ENCODE measurements at regions not wholly inside any gene's neighbourhood (a gene's known extent, or its start where the extent isn't known, plus 50 kb on each side); places are given as distances from the start of the nearest gene placed in this dataset.

GRCh38 chr4:159048166-159048886 lies 54.6 kb upstream of the RAPGEF2 start:
- H3K4me3 ChIP-seq (ENCODE audit: low read depth, low read length) = peak overlapping the region; percentile 53
- DNase-seq (ENCODE audit: low read depth) = peak; percentile 86
- TF ChIP-seq, protein P1, sequence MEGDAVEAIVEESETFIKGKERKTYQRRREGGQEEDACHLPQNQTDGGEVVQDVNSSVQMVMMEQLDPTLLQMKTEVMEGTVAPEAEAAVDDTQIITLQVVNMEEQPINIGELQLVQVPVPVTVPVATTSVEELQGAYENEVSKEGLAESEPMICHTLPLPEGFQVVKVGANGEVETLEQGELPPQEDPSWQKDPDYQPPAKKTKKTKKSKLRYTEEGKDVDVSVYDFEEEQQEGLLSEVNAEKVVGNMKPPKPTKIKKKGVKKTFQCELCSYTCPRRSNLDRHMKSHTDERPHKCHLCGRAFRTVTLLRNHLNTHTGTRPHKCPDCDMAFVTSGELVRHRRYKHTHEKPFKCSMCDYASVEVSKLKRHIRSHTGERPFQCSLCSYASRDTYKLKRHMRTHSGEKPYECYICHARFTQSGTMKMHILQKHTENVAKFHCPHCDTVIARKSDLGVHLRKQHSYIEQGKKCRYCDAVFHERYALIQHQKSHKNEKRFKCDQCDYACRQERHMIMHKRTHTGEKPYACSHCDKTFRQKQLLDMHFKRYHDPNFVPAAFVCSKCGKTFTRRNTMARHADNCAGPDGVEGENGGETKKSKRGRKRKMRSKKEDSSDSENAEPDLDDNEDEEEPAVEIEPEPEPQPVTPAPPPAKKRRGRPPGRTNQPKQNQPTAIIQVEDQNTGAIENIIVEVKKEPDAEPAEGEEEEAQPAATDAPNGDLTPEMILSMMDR (IDR thresholded peaks at IDR 0.05; ENCODE audit: insufficient read depth, low read length) = no peak

DNA sequence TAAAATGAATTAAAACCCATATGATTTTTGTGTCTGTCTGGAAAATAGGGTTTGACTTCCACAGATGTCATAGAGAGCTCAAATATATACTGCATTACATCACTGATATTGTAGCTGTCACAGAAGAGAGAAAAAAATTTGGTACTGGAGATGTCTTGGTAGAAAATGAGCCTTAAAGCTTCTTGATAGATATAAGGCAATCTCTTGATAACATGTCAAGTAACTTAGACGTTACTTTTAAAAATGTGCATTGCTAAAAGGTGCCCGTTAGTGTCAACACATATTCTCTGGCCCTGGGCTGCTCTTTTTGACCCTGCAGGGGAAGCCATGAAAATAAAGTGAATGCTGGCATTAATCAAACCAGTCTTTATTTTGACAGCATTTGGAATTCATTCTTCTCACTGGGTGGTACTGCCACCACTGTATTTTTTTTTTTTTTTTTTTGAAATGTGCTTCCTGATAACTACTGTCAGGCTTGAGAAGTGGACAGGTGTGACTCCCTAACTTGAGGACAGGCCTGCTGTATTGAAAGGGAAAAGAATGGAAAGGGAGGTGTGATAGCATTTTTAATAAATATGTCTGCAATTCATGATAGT lies 53.0 kb upstream of the RAPGEF2 start:
- DNase-seq (ENCODE audit: low read depth) = no peak
- H3K4me3 ChIP-seq (ENCODE audit: low read depth, low read length) = no peak overlapping the region
- TF ChIP-seq, protein P1 (IDR thresholded peaks at IDR 0.05; ENCODE audit: insufficient read depth, low read length) = no peak

DNA sequence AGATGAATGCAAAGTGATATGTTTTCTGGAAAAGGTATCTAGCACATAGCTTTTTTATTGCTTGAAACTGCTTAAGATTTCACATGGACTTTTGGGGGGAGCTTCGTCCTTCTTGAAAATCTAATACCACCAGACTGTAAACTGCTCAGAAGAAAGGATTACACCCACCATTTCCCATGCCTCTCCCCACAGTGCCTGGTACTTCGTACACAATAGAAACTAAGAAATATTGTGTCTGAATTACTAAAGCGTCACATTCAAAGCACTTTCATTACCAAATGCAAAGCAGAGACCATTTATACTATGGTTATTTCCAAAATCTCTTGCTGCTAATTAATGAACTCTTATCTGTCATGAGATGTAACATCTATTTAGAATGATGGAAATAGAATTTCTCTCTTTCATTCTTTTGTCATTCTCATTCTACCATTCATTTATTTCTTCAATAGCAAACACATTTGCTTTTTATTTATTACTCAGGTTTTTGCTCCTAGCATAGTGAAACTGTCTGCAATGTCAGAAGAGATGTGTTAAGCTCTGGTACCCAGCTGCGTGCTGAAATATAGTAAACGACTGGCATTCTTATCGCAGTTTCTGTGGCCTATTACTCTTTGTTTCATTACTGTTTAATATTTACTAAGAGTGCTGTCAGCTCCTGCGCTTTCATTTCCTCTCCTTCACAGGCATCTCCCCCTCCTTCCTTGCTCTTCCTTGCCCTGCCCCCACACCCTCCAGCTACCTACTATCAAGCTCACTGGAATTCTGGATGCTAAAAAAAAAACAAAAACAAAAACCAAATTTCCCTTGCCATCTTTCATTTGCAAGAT lies 51.4 kb upstream of the RAPGEF2 start:
- DNase-seq (ENCODE audit: low read depth) = no peak
- H3K4me3 ChIP-seq (ENCODE audit: low read depth, low read length) = no peak overlapping the region
- TF ChIP-seq, protein P1 (IDR thresholded peaks at IDR 0.05; ENCODE audit: insufficient read depth, low read length) = no peak

DNA sequence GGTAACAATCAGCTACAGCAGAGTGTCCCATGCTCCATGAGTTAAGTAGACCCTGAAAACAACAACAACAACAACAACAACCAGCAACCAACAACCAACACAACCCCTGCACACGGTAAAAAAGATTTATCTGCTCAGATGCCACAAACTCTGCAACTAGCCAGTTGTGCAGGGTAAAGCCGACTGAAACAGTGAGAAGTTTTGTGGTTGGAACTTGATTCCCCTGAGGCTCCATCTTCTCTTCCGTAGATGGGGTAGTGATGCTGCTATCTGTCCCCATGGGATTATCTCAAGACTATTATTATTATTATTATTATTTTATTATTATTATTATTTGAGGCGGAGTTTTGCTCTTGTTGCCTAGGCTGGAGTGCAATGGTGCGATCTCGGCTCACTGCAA lies 50.6 kb upstream of the RAPGEF2 start:
- TF ChIP-seq, protein P1 (IDR thresholded peaks at IDR 0.05; ENCODE audit: insufficient read depth, low read length) = no peak
- DNase-seq (ENCODE audit: low read depth) = no peak

More for the DNA sequence above, 50.6 kb upstream of the RAPGEF2 start:
- H3K4me3 ChIP-seq (ENCODE audit: low read depth, low read length) = no peak overlapping the region
